SK-N-SH treated with all-trans-retinoic acid at 6 μM for 48 hours (cell line): ENCODE measurements at regions not wholly inside any gene's neighbourhood (a gene's known extent, or its start where the extent isn't known, plus 50 kb on each side); places are given as distances from the start of the nearest gene placed in this dataset.
A peak's percentile ranks its signal among the peaks of the same experiment; 100 is the strongest.

ENCODE experiments used
- ATAC-seq: fragments of 200-7000 bp; cut with Tn5 transposase; 3 replicates; pipeline ENCODE4 v1.9.1; 2020; ENCODE audit warnings: mild to moderate bottlenecking, moderate library complexity
- ARNTL ChIP-seq: fragments of 450-650 bp; formaldehyde crosslinking; IDR thresholded peaks from 2 replicates; pipeline ENCODE4 v1.5.0; 2020; ENCODE audit warnings: low read depth, mild to moderate bottlenecking, moderate library complexity, borderline replicate concordance
- BACH2 ChIP-seq: fragments of 250-450 bp; sonication (Bioruptor Pico); IDR thresholded peaks from 2 replicates; pipeline ENCODE4 v1.9.0; 2021; ENCODE audit warnings: mild to moderate bottlenecking, borderline replicate concordance
- CREB5 ChIP-seq: fragments of 250-450 bp; sonication (Bioruptor Pico); IDR thresholded peaks from 2 replicates; pipeline ENCODE4 v1.5.1; 2020; ENCODE audit warnings: low read depth, mild to moderate bottlenecking, moderate library complexity
- CSDC2 ChIP-seq: fragments of 250-450 bp; sonication (Bioruptor Pico); IDR thresholded peaks from 2 replicates; pipeline ENCODE4 v1.5.0; 2020; ENCODE audit warnings: mild to moderate bottlenecking, moderate library complexity
- CSRNP3 ChIP-seq: fragments of 250-450 bp; sonication (Bioruptor Pico); IDR thresholded peaks from 2 replicates; pipeline ENCODE4 v1.5.1; 2021; ENCODE audit warnings: mild to moderate bottlenecking, moderate library complexity
- ESRRG ChIP-seq: fragments of 250-450 bp; sonication (Bioruptor Pico); IDR thresholded peaks from 2 replicates; pipeline ENCODE4 v1.6.1; 2021; ENCODE audit warnings: mild to moderate bottlenecking
- ISL1 ChIP-seq: fragments of 250-450 bp; sonication (Bioruptor Pico); IDR thresholded peaks from 2 replicates; pipeline ENCODE4 v2.1.2; 2022; ENCODE audit warnings: mild to moderate bottlenecking, moderate library complexity
- OSR1 ChIP-seq: fragments of 250-450 bp; sonication (Bioruptor Pico); IDR thresholded peaks from 2 replicates; pipeline ENCODE4 v1.8.0; 2022; ENCODE audit warnings: moderate library complexity, mild to moderate bottlenecking, inconsistent platforms
- PATZ1 ChIP-seq: fragments of 250-450 bp; sonication (Bioruptor Pico); IDR thresholded peaks from 2 replicates; pipeline ENCODE4 v1.8.0; 2020; ENCODE audit warnings: mild to moderate bottlenecking, moderate library complexity, borderline replicate concordance
- POU6F1 ChIP-seq: fragments of 250-450 bp; sonication (Bioruptor Pico); IDR thresholded peaks from 2 replicates; pipeline ENCODE4 v1.8.0; 2021; ENCODE audit warnings: low read depth, mild to moderate bottlenecking, moderate library complexity, borderline replicate concordance
- PPARA ChIP-seq: fragments of 250-450 bp; sonication (Bioruptor Pico); IDR thresholded peaks from 2 replicates; pipeline ENCODE4 v1.5.0; 2020; ENCODE audit warnings: mild to moderate bottlenecking, borderline replicate concordance
- RARB ChIP-seq: fragments of 250-450 bp; sonication (Bioruptor Pico); IDR thresholded peaks from 2 replicates; pipeline ENCODE4 v1.8.0; 2021; ENCODE audit warnings: mild to moderate bottlenecking, moderate library complexity
- SNAI2 ChIP-seq: fragments of 250-450 bp; sonication (Bioruptor Pico); IDR thresholded peaks from 2 replicates; pipeline ENCODE4 v1.5.0; 2020; ENCODE audit warnings: mild to moderate bottlenecking, moderate library complexity
- TCF4 ChIP-seq: fragments of 250-450 bp; sonication (Bioruptor Pico); IDR thresholded peaks from 2 replicates; pipeline ENCODE4 v1.8.0; 2021; ENCODE audit warnings: mild to moderate bottlenecking, moderate library complexity, borderline replicate concordance
- TOX ChIP-seq: fragments of 250-450 bp; sonication (Bioruptor Pico); IDR thresholded peaks from 2 replicates; pipeline ENCODE4 v1.8.0; 2021; ENCODE audit warnings: mild to moderate bottlenecking, moderate library complexity, borderline replicate concordance
- TSHZ2 ChIP-seq: fragments of 250-450 bp; sonication (Bioruptor Pico); IDR thresholded peaks from 2 replicates; pipeline ENCODE4 v1.5.0; 2020; ENCODE audit warnings: mild to moderate bottlenecking, moderate library complexity
- ZFP3 ChIP-seq: fragments of 250-450 bp; sonication (Bioruptor Pico); IDR thresholded peaks from 2 replicates; pipeline ENCODE4 v1.5.0; 2020; ENCODE audit warnings: mild to moderate bottlenecking, moderate library complexity
- ZFP30 ChIP-seq: fragments of 450-650 bp; formaldehyde crosslinking; IDR thresholded peaks from 2 replicates; pipeline ENCODE4 v1.5.0; 2022; ENCODE audit warnings: mild to moderate bottlenecking, moderate library complexity
- ZNF8 ChIP-seq: fragments of 450-650 bp; formaldehyde crosslinking; IDR thresholded peaks from 2 replicates; pipeline ENCODE4 v1.5.0; 2020; ENCODE audit warnings: mild to moderate bottlenecking, moderate library complexity

GRCh38 chr2:41840702-41841551 lies 206.9 kb upstream of the PKDCC start:
- no peak for TF ChIP-seq TSHZ2 (CRISPR knock-in tag)
- TF ChIP-seq ZFP3 (CRISPR knock-in tag): 0 out of 2 replicates have a peak, but pooled peaks have one; percentile 41
- TF ChIP-seq ISL1 (CRISPR knock-in tag): no peak
- TF ChIP-seq ZFP30 (CRISPR knock-in tag): no peak; the same call in 1 of the 2 replicates
- TF ChIP-seq CSRNP3 (CRISPR knock-in tag): 0 out of 2 replicates have a peak, but pooled peaks have one; percentile 17
- no peak for TF ChIP-seq OSR1
- peak; percentile 100 for ATAC-seq

- TF ChIP-seq TSHZ2 (CRISPR knock-in tag): no peak
- no peak for TF ChIP-seq TOX (CRISPR knock-in tag)
- no peak for TF ChIP-seq ISL1 (CRISPR knock-in tag)
- TF ChIP-seq PPARA (CRISPR knock-in tag): no peak
- TF ChIP-seq CSRNP3 (CRISPR knock-in tag): no peak
- no peak for TF ChIP-seq SNAI2 (CRISPR knock-in tag)
- TF ChIP-seq CSDC2 (CRISPR knock-in tag): no peak
- TF ChIP-seq ZFP30 (CRISPR knock-in tag): no peak
- TF ChIP-seq ZNF8 (CRISPR knock-in tag): no peak
- no peak for TF ChIP-seq TCF4 (CRISPR knock-in tag)
- TF ChIP-seq BACH2 (CRISPR knock-in tag): no peak
- no peak for TF ChIP-seq CREB5
- no peak for TF ChIP-seq ARNTL (CRISPR knock-in tag)
- no peak for TF ChIP-seq ESRRG
- TF ChIP-seq ZFP3 (CRISPR knock-in tag): no peak
- TF ChIP-seq POU6F1 (CRISPR knock-in tag): no peak
- TF ChIP-seq RARB (CRISPR knock-in tag): no peak
- TF ChIP-seq PATZ1 (CRISPR knock-in tag): no peak
Observed at GRCh38 chr2:41846962-41847361, 200.9 kb upstream of the PKDCC start.

More at GRCh38 chr2:41846962-41847361, 200.9 kb upstream of the PKDCC start:
- ATAC-seq: no peak
